GM20000 (cell line): ENCODE measurements at regions not wholly inside any gene's neighbourhood (a gene's known extent, or its start where the extent isn't known, plus 50 kb on each side); places are given as distances from the start of the nearest gene placed in this dataset.
"Not testable (repeated sequence)": the region's sequence is repeated elsewhere in the genome, so short reads cannot be mapped to it uniquely, and the experiment has no call there.

Source experiments
- DNase-seq: peaks from one replicate; pipeline ENCODE4 v3.0.0; 2012; ENCODE audit warnings: low spot score
- CTCF ChIP-seq: IDR thresholded peaks from 2 replicates; pipeline ENCODE4 v1.5.1; 2012; ENCODE audit warnings: mild to moderate bottlenecking, control low read depth; ENCODE audit errors: extremely low read depth, missing control alignments

- TF ChIP-seq CTCF = no peak
- DNase-seq = no peak
These were observed 109.9 kb downstream of the PDHA2 start for GRCh38 chr4:95949808-95950207.

GRCh38 chr4:95952538-95952937 is 112.6 kb downstream of the PDHA2 start:
- not testable (repeated sequence) for DNase-seq

GRCh38 chr4:95956094-95956493 is 116.2 kb downstream of the PDHA2 start:
- no peak for DNase-seq

GRCh38 chr4:95957054-95957453 is 117.2 kb downstream of the PDHA2 start:
- no peak for DNase-seq
- TF ChIP-seq CTCF = no peak

More at GRCh38 chr4:95956094-95956493, 116.2 kb downstream of the PDHA2 start:
- no peak for TF ChIP-seq CTCF

- TF ChIP-seq CTCF = no peak
These were observed 117.9 kb downstream of the PDHA2 start for GRCh38 chr4:95957759-95958158.

GRCh38 chr4:95959182-95959581 is 119.3 kb downstream of the PDHA2 start:
- TF ChIP-seq CTCF = no peak
- no peak for DNase-seq

More at GRCh38 chr4:95957759-95958158, 117.9 kb downstream of the PDHA2 start:
- DNase-seq = no peak

GRCh38 chr4:95959633-95960032 is 119.7 kb downstream of the PDHA2 start:
- TF ChIP-seq CTCF = no peak
- no peak for DNase-seq

GRCh38 chr4:95963456-95963855 is 123.6 kb downstream of the PDHA2 start:
- TF ChIP-seq CTCF = no peak
- no peak for DNase-seq
